SK-N-SH treated with all-trans-retinoic acid at 6 μM for 48 hours (cell line): ENCODE measurements at regions not wholly inside any gene's neighbourhood (a gene's known extent, or its start where the extent isn't known, plus 50 kb on each side); places are given as distances from the start of the nearest gene placed in this dataset.

Source experiments
- ARNTL ChIP-seq: fragments of 450-650 bp; formaldehyde crosslinking; IDR thresholded peaks from 2 replicates; pipeline ENCODE4 v1.5.0; 2020; ENCODE audit warnings: low read depth, mild to moderate bottlenecking, moderate library complexity, borderline replicate concordance
- CREB5 ChIP-seq: fragments of 250-450 bp; sonication (Bioruptor Pico); IDR thresholded peaks from 2 replicates; pipeline ENCODE4 v1.5.1; 2020; ENCODE audit warnings: low read depth, mild to moderate bottlenecking, moderate library complexity
- ESRRG ChIP-seq: fragments of 250-450 bp; sonication (Bioruptor Pico); IDR thresholded peaks from 2 replicates; pipeline ENCODE4 v1.6.1; 2021; ENCODE audit warnings: mild to moderate bottlenecking
- PPARA ChIP-seq: fragments of 250-450 bp; sonication (Bioruptor Pico); IDR thresholded peaks from 2 replicates; pipeline ENCODE4 v1.5.0; 2020; ENCODE audit warnings: mild to moderate bottlenecking, borderline replicate concordance
- RARB ChIP-seq: fragments of 250-450 bp; sonication (Bioruptor Pico); IDR thresholded peaks from 2 replicates; pipeline ENCODE4 v1.8.0; 2021; ENCODE audit warnings: mild to moderate bottlenecking, moderate library complexity
- ZFP3 ChIP-seq: fragments of 250-450 bp; sonication (Bioruptor Pico); IDR thresholded peaks from 2 replicates; pipeline ENCODE4 v1.5.0; 2020; ENCODE audit warnings: mild to moderate bottlenecking, moderate library complexity
- ZFP30 ChIP-seq: fragments of 450-650 bp; formaldehyde crosslinking; IDR thresholded peaks from 2 replicates; pipeline ENCODE4 v1.5.0; 2022; ENCODE audit warnings: mild to moderate bottlenecking, moderate library complexity
- ZNF8 ChIP-seq: fragments of 450-650 bp; formaldehyde crosslinking; IDR thresholded peaks from 2 replicates; pipeline ENCODE4 v1.5.0; 2020; ENCODE audit warnings: mild to moderate bottlenecking, moderate library complexity
- TF ChIP-seq, protein P1 (sequence below): fragments of 250-450 bp; sonication (Bioruptor Pico); IDR thresholded peaks from 2 replicates; pipeline ENCODE4 v1.8.0; 2020; ENCODE audit warnings: mild to moderate bottlenecking, moderate library complexity, borderline replicate concordance

DNA sequence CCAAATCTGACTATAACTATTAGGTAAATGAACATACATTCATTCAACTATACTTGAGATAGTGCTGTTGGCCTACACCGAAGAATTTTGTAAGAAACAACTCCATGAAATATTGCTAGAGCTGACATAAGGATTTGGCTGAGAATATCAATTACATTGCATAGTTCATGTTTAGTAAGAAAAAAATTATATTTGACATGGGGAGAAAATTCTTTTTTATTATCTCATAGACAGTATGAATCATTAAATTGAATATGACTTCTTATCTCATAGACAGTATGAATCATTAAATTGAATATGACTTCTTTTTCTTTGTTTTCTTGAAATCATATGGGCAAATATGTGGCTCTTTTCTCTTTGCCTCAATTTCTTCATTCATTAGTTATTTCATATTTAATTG, 212.3 kb upstream of the HSF2 start:
- TF ChIP-seq, protein P1, sequence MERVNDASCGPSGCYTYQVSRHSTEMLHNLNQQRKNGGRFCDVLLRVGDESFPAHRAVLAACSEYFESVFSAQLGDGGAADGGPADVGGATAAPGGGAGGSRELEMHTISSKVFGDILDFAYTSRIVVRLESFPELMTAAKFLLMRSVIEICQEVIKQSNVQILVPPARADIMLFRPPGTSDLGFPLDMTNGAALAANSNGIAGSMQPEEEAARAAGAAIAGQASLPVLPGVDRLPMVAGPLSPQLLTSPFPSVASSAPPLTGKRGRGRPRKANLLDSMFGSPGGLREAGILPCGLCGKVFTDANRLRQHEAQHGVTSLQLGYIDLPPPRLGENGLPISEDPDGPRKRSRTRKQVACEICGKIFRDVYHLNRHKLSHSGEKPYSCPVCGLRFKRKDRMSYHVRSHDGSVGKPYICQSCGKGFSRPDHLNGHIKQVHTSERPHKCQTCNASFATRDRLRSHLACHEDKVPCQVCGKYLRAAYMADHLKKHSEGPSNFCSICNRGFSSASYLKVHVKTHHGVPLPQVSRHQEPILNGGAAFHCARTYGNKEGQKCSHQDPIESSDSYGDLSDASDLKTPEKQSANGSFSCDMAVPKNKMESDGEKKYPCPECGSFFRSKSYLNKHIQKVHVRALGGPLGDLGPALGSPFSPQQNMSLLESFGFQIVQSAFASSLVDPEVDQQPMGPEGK (CRISPR knock-in tag): no peak
- TF ChIP-seq ZNF8 (CRISPR knock-in tag) (no peak), RARB (CRISPR knock-in tag) (no peak), CREB5 (no peak), ZFP30 (CRISPR knock-in tag) (no peak), PPARA (no peak), ZFP3 (CRISPR knock-in tag) (no peak), ARNTL (no peak), ESRRG (CRISPR knock-in tag) (no peak)
